SHP77 treated with DMSO at 0.1 percent for 48 hours (cell line): ENCODE measurements at regions not wholly inside any gene's neighbourhood (a gene's known extent, or its start where the extent isn't known, plus 50 kb on each side); places are given as distances from the start of the nearest gene placed in this dataset.
"Not testable (repeated sequence)": the region's sequence is repeated elsewhere in the genome, so short reads cannot be mapped to it uniquely, and the experiment has no call there.

Experiments
- DNase-seq: peaks from one replicate; lab custom pipeline; 2025; lab: John Stamatoyannopoulos, UW

DNA sequence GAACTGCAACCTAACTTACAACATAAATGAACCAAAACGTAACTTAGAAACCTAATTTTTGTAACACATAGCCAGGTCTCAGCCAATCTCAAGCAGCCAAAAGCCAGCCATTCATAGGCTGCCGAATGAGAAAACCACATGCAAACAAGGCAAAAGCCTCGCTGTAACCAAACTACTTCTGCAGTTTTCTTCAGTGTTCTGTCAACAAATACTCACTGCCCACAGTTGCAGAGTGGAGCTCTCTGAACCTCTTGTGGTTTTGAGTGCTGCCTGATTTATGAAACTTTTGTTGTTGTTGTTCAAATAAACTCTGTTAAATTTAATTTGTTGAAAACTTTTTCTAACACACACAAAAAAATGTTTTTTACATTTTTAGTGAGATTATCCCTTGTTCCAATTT is 251.2 kb downstream of the PAPSS1 start:
- no peak for DNase-seq

DNA sequence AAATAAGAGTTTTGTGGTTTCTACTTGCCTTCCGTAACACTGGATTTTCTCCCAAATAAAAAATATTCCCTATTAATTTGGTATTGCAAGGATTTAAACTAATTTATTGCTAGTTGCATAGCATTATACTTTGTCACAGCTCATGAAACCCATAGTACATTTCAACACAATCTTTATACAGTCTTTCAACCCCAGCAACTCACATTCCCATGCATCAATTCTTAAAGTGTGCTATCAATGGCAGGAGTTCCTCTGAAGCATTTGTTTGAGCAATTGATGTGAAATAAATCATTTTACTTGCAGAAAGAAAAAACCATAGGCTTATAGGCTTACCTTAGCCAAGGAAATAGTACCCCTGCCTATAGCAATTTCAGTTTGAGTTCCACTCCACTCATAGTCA is 251.9 kb downstream of the PAPSS1 start:
- no peak for DNase-seq

- no peak for DNase-seq
Measured at GRCh38 chr4:107467461-107467860, 252.6 kb downstream of the PAPSS1 start.

- no peak for DNase-seq
Measured at GRCh38 chr4:107458194-107458593, 261.8 kb downstream of the PAPSS1 start.

DNA sequence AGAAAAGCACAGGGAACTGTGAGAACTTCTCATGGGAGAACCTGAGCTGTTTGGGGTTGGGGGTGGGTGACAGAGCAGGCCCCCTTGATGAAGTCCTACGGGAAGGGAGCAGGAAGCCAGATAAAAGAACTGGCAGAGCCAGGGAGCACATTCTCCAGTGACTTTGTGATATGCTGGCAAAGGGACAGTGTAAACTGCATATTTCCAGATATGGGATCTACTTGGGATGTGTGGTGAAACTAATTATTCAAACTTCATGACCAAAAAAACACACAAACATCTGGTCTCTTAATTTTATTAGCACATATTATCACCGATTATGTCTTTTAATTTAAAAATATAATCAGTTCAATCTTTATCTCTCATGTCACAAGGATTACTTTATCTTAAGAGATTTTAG is 266.0 kb downstream of the PAPSS1 start:
- no peak for DNase-seq

DNA sequence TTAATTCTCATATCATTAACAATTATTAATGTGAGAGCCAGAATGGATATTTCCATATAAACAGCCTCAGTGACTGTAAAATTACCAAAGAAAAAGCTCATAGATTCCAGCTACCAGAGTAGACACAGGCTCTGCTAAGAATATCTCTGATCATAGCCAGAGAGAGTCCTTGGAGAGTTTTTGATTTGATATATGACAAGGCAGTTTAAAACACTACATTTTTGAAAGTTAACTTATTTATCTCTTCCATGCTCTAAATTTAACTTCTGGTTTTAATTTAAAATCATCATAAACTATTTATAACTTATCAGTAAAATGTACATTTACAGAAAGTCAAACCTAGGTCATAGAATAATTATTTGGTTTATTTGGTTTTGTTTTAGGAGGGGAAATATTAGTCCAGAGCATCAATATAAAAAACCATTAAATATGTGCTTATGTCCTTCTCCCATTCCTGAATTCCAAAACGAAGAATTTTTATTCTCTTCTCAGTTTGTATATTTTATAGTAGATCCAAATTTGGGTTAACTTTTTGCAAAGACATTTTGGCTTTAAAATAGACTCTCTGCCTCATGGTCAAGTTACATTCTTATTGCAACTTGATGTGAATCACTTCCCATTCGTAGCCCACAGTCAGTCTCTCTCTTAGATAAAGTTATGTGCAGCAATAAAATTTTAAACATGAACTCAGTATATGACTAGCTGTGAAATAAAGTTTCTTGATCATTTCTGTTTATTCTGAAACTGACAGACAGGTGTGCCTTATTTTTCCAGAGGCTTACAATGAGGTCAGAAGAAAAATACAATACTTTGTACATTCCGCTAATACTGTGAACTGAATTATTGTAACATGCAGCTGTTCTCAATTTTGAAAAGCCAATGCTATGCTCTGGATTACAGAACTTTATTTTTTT is 267.1 kb downstream of the PAPSS1 start:
- DNase-seq, result no peak

GRCh38 chr4:107449611-107450369 is 270.2 kb downstream of the PAPSS1 start:
- DNase-seq, result no peak

GRCh38 chr4:107442538-107443111 is 277.4 kb downstream of the PAPSS1 start:
- no peak for DNase-seq

DNA sequence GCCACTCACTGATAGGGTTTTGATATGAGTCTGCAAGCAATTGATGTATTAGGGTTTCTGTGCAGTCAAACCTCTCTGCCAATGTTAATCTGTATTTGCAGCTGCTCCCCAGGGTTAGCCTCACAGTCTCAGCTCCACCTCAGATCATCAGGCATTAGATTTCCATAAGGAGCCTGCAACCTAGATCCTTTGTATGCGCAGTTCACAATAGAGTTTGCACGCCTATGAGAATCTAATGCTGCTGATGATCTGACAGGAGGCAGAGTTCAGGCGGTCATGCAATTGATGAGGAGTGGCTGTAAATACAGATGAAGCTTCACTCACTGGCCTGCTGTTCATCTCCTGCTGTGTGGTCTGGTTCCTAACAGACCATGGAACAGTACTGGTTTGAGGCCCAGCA is 280.6 kb downstream of the PAPSS1 start:
- no peak for DNase-seq

GRCh38 chr4:107436471-107436870 is 283.6 kb downstream of the PAPSS1 start:
- DNase-seq, result not testable (repeated sequence)

DNA sequence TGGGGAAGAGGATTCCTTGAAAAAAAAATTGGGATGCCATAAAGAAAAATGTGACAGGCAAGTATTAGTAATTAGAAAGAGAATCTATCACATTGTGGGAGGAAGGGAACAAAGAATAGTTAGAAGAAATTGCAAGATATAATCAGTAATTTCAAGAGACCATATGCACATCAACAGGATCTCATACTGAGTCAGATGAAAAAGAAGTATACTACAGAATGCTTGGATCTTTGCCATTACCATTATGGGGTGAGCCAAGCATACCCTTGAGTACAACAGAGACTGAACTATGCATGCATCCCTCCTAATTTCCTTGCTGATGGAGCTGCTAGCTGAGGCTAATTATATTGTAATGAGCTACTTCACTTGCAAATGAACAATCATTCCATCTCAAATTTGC is 287.6 kb downstream of the PAPSS1 start:
- DNase-seq, result no peak

- DNase-seq, result no peak
Measured at GRCh38 chr4:107423677-107424405, 296.2 kb downstream of the PAPSS1 start.

DNA sequence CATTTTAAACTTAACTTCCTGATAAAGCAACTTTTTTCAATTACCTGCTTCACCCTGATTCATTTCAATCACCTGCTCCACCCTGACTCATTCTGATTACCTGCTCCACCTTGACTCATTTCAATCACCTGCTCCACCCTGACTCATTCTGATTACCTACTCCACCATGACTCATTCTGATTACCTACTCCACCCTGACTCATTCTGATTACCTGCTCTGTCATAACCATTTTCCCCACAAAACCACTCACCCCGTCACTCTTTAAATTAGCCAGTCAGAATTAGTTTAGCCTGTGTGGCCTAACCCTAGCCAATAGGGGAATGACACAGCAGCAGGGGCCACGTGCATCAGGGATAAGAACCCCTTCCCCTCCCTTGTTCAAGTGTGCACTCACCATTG is 300.5 kb downstream of the PAPSS1 start:
- not testable (repeated sequence) for DNase-seq

- DNase-seq, result no peak
Measured at GRCh38 chr4:107419052-107419451, 301.0 kb downstream of the PAPSS1 start.

DNA sequence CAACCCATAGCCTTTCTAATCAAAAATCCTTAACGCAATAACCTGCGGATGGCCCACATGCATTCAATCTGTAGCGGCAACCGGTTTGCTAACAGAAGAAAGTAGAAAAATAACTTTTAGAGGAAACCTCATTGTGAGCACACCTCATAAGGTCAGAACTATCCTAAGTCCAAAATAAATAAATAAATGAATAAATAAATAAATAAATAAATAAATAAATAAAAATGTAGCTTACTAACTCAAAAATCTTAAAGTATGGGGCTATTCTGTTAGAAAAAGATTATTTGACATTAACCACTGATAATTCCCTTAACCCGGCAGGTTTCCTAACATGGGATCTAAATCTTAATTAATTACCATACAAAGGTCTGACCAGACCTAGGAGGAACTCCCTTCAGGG is 304.5 kb downstream of the PAPSS1 start:
- DNase-seq, result not testable (repeated sequence)

DNA sequence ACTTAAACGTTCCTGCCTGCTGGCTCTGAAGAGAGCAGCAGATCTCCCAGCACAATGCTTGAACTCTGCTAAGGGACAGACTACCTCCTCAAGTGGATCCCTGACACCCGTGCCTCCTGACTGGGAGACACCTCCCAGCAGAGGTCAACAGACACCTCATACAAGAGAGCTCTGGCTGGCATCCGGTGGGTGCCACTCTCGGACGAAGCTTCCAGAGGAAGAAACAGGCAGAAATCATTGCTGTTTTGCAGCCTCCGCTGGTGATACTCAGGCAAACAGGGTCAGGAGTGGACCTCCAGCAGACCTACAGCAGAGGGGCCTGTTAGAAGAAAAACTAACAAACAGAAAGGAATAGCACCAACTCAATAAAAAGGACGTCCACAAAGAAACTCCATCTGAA is 310.2 kb downstream of the PAPSS1 start:
- DNase-seq, result not testable (repeated sequence)

GRCh38 chr4:107408968-107409367 is 311.1 kb downstream of the PAPSS1 start:
- no peak for DNase-seq

DNA sequence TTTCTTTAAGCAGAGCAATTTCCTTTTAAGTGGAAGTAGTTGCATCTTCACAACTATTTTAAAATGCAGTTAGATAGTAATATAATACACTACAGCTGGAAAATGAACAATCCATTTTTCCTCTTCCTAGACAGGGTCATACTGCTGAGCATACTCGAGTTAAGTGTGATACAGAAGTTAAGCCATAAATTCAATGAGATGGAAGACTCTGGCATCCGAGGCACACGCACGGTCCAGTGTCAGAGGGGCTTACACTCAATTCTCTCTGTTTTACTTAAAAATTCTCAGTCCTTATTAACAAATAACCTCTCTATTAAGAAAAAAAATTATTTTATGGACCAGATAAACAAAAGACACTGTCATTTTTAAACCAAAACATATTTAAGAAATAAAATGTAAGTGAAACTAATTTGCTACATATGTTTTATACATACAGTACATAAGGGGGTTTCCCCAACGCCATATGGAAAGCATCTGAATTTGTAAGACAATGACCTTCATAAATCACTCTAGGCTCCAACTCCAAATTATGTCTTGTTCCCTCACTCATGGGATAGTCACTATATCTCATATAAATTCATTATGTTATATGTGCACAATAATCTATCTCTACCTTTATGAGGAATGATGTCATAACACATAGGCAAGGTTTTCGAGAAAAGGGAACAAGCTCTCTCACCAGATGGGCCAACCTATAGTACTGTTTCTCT is 315.3 kb downstream of the PAPSS1 start:
- no peak for DNase-seq

DNA sequence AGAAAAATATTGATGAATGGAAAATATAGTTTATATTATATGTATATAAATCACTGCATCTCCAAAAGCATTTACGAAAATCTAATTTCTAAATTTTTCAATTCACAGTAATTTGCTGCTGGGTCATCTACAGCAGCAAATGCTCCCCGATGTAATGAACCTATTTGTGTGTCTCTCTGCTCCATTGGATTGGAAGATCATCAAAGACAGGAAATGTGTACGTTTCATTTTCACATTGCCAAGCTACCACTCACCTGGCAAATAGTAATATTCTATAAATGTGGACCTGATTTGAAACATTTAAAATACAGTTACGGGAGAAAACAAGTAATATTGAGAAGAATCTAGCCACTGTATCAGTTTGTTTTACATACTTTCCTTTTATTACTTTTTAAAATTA is 317.7 kb downstream of the PAPSS1 start:
- DNase-seq, result no peak

- no peak for DNase-seq
Measured at GRCh38 chr4:107392951-107393350, 327.1 kb downstream of the PAPSS1 start.

GRCh38 chr4:107392380-107392779 is 327.7 kb downstream of the PAPSS1 start:
- no peak for DNase-seq

DNA sequence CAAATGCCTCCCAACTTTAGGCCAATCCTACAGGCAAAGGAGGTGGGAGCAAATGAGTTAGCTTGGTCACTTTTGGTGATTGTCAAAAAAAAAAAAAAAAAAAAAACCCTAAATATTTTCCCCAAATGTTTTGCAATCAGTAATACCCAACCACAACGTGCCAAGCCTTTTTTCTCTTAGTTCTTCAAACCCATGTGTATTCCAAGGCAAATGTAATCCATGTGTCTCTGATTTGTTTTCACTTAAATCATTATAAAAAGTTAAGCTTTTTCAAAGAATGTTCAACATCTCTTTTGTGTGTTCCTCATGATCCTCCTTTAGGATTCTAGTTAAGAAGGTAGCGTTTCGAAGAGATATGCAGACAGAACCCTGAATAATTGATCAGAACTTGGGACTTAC is 328.4 kb downstream of the PAPSS1 start:
- no peak for DNase-seq
